Mesenchymal stem cell (in vitro differentiated cells and primary cell): ENCODE measurements at regions not wholly inside any gene's neighbourhood (a gene's known extent, or its start where the extent isn't known, plus 50 kb on each side); places are given as distances from the start of the nearest gene placed in this dataset.
A peak's percentile ranks its signal among the peaks of the same experiment; 100 is the strongest.

Experiments used
- DNase-seq: peaks from one replicate; pipeline ENCODE4 v3.0.0-alpha.2; 2013
- H2AFZ ChIP-seq: one replicate; pipeline ENCODE4 v1.6.1; 2013; ENCODE audit warnings: low read depth, mild to moderate bottlenecking, control low read depth, inconsistent platforms, low read length, moderate library complexity
- H2AK5ac ChIP-seq: 2 replicates; pipeline ENCODE4 v1.6.1; 2013; ENCODE audit warnings: low read length, moderate library complexity, mild to moderate bottlenecking, inconsistent platforms; ENCODE audit not compliant: severe bottlenecking
- H2BK120ac ChIP-seq: one replicate; pipeline ENCODE4 v1.6.1; 2013; ENCODE audit warnings: low read depth, mild to moderate bottlenecking, inconsistent platforms, low read length, moderate library complexity
- H2BK12ac ChIP-seq, 2 experiments: one replicate each; pipeline ENCODE4 v1.6.1; 2013; ENCODE audit warnings: inconsistent platforms in 2 of 2, low read length in 2 of 2, mild to moderate bottlenecking in 2 of 2, moderate library complexity in 2 of 2, control low read depth in 1 of 2
- H2BK15ac ChIP-seq: one replicate; pipeline ENCODE4 v1.6.1; 2013; ENCODE audit warnings: mild to moderate bottlenecking, low read depth, inconsistent platforms; ENCODE audit not compliant: poor library complexity, severe bottlenecking
- H2BK5ac ChIP-seq: 2 replicates; pipeline ENCODE4 v1.6.1; 2013; ENCODE audit warnings: low read depth, mild to moderate bottlenecking, low read length, control low read depth, inconsistent platforms; ENCODE audit not compliant: poor library complexity, severe bottlenecking
- H3K14ac ChIP-seq, 2 experiments: one replicate each; pipeline ENCODE4 v1.6.1; 2013; ENCODE audit warnings: inconsistent platforms in 2 of 2, low read length in 2 of 2, control low read depth in 1 of 2, mild to moderate bottlenecking in 1 of 2, moderate library complexity in 1 of 2
- H3K18ac ChIP-seq, 2 experiments: one replicate each; pipeline ENCODE4 v1.6.1; 2013; ENCODE audit warnings: inconsistent platforms in 2 of 2, low read length in 2 of 2, control low read depth in 1 of 2, low read depth in 1 of 2, mild to moderate bottlenecking in 1 of 2
- H3K23ac ChIP-seq, 2 experiments: one replicate each; pipeline ENCODE4 v1.6.1; 2013; ENCODE audit warnings: inconsistent platforms in 2 of 2, low read length in 2 of 2, mild to moderate bottlenecking in 2 of 2, moderate library complexity in 2 of 2, control low read depth in 1 of 2
- H3K27ac ChIP-seq: 2 replicates; pipeline ENCODE4 v1.5.1; 2013; ENCODE audit warnings: mild to moderate bottlenecking, moderate library complexity, low read length, control low read depth, inconsistent platforms; ENCODE audit not compliant: poor library complexity, severe bottlenecking
- H3K27me3 ChIP-seq, 2 experiments: 2 replicates each; pipeline versions ENCODE4 v1.6.1 to v1.7.0; 2013; ENCODE audit warnings: low read length in 2 of 2, mild to moderate bottlenecking in 2 of 2, moderate library complexity in 2 of 2, control low read depth in 1 of 2, inconsistent platforms in 1 of 2; ENCODE audit not compliant: control insufficient read depth in 1 of 2, insufficient read depth in 1 of 2
- H3K36me3 ChIP-seq, 2 experiments: 2 replicates each; pipeline versions ENCODE4 v1.6.1 to v1.7.0; 2013; ENCODE audit warnings: low read length in 2 of 2, control low read depth in 1 of 2, inconsistent platforms in 1 of 2, low read depth in 1 of 2, mild to moderate bottlenecking in 1 of 2; ENCODE audit not compliant: insufficient read depth in 2 of 2, control insufficient read depth in 1 of 2
- H3K4ac ChIP-seq, 2 experiments: one replicate each; pipeline ENCODE4 v1.6.1; 2013; ENCODE audit warnings: inconsistent platforms in 2 of 2, low read length in 2 of 2, mild to moderate bottlenecking in 2 of 2, moderate library complexity in 2 of 2, control low read depth in 1 of 2, low read depth in 1 of 2
- H3K4me1 ChIP-seq: 2 replicates; pipeline ENCODE4 v1.6.1; 2013; ENCODE audit warnings: low read depth, low read length, control low read depth; ENCODE audit not compliant: control insufficient read depth, insufficient read depth
- H3K4me2 ChIP-seq: 2 replicates; pipeline ENCODE4 v1.6.1; 2013; ENCODE audit warnings: low read length, mild to moderate bottlenecking, inconsistent platforms; ENCODE audit not compliant: poor library complexity, severe bottlenecking
- H3K4me3 ChIP-seq, 2 experiments: 2 replicates each; pipeline versions ENCODE4 v1.5.1 to v1.7.0; 2013; ENCODE audit warnings: low read length in 2 of 2, mild to moderate bottlenecking in 2 of 2, control low read depth in 1 of 2, low read depth in 1 of 2; ENCODE audit not compliant: insufficient read depth in 1 of 2
- H3K79me1 ChIP-seq: replicated peaks from 2 replicates; pipeline ENCODE4 v1.6.1; 2013; ENCODE audit warnings: mild to moderate bottlenecking, control low read depth, low read length, inconsistent platforms; ENCODE audit not compliant: poor library complexity, severe bottlenecking
- H3K9ac ChIP-seq: 2 replicates; pipeline ENCODE4 v1.7.0; 2013; ENCODE audit warnings: mild to moderate bottlenecking, low read length, moderate library complexity
- H3K9me3 ChIP-seq: 2 replicates; pipeline ENCODE4 v1.7.0; 2013; ENCODE audit warnings: mild to moderate bottlenecking, low read length; ENCODE audit not compliant: control insufficient read depth
- H4K8ac ChIP-seq: one replicate; pipeline ENCODE4 v1.6.1; 2013; ENCODE audit warnings: inconsistent platforms, mild to moderate bottlenecking, low read length, moderate library complexity
- H4K91ac ChIP-seq: one replicate; pipeline ENCODE4 v1.6.1; 2013; ENCODE audit warnings: mild to moderate bottlenecking, low read length, inconsistent platforms
- WGBS: methylation state at CpG from one replicate; pipeline ENCODE4 v1.1.7; 2013; ENCODE audit warnings: mixed read lengths; 5-methylcytosine and 5-hydroxymethylcytosine counted together

- Histone ChIP-seq H4K8ac (no peak overlapping the region), H2BK15ac (no peak overlapping the region), H3K4me2 (no peak overlapping the region), H4K91ac (no peak overlapping the region), H2BK5ac (no peak overlapping the region), H3K9ac (no peak overlapping the region), H3K9me3 (peaks cover 8% of the 10 kb centered on the region), H3K27ac (no peak overlapping the region), H2AFZ (no peak overlapping the region), H3K4me1 (no peaks in the 10 kb centered on the region), H3K27me3 (no peaks in the 10 kb centered on the region), H2BK12ac (no peak overlapping the region), H3K18ac (no peak overlapping the region), H3K79me1 (no peaks in the 10 kb centered on the region), H2BK120ac (no peak overlapping the region), H3K4ac (no peak overlapping the region), H2AK5ac (no peak overlapping the region), H3K23ac (no peak overlapping the region), H3K4me3 (no peak overlapping the region), H3K14ac (no peak overlapping the region), H3K36me3 (no peaks in the 10 kb centered on the region)
- no peak for DNase-seq
- WGBS = 88% methylated on average over 1 of the region's 3 CpGs
These were observed 343.2 kb upstream of the TNP1 start for GRCh38 chr2:217203086-217203485.

- no peak for DNase-seq
- no peak overlapping the region for H3K4me3 ChIP-seq
- no peak overlapping the region for H2BK15ac ChIP-seq
- H3K14ac ChIP-seq = no peak overlapping the region
- H3K4me1 ChIP-seq = no peaks in the 10 kb centered on the region
- H3K79me1 ChIP-seq = no peaks in the 10 kb centered on the region
- H2AFZ ChIP-seq = no peak overlapping the region
- H3K36me3 ChIP-seq = no peaks in the 10 kb centered on the region
- peaks cover 18% of the 10 kb centered on the region for H3K9me3 ChIP-seq
- no peak overlapping the region for H2BK12ac ChIP-seq
- no peak overlapping the region for H3K27ac ChIP-seq
- H3K4me2 ChIP-seq = no peak overlapping the region
- H4K91ac ChIP-seq = no peak overlapping the region
- no peak overlapping the region for H2AK5ac ChIP-seq
- no peak overlapping the region for H2BK5ac ChIP-seq
- H3K23ac ChIP-seq = no peak overlapping the region
- no peak overlapping the region for H3K4ac ChIP-seq
- 50% methylated on average over 1 of the region's 2 CpGs for WGBS
- no peak overlapping the region for H2BK120ac ChIP-seq
- no peaks in the 10 kb centered on the region for H3K27me3 ChIP-seq
- no peak overlapping the region for H4K8ac ChIP-seq
- no peak overlapping the region for H3K18ac ChIP-seq
- no peak overlapping the region for H3K9ac ChIP-seq
These were observed 339.4 kb upstream of the TNP1 start for GRCh38 chr2:217199255-217199630.

DNA sequence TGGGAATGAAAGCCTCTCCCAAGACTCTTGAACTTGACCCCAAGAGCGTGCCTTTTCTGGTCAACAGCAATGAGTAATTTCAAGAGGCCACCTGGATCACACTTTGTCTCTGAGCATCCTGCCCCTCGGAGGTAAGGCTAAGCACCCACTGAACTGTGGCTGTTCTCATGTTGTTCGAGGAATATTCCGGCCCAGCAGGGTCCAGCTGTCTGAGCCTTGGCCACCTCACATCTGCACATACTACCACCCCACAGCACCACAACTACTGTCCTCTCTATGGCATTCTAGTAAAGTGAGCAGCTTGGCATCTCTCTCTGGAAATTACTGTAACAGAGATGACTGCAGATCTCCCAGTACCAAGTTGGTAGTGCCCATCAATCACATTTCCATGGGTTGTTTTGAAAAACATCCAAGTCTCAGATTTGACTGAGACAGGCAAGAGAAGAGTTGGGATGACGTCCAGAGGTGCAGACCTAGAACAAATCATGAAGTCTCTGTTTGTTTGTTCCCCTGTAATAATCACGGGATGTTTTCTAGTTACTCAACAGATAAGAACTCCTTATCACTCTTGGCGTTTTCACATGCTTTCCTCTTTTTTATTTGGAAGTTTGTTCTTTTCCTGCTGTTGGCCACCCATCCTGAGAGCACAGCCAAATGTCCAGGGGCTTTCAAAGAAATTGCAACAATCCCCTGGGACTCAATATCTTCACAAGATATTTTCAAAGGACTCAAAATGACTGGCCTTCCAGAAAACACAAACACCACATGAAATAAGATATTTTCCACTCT lies 336.0 kb upstream of the TNP1 start:
- H3K9ac ChIP-seq = no peak overlapping the region
- no peak overlapping the region for H2AFZ ChIP-seq
- H3K4me2 ChIP-seq = no peak overlapping the region
- no peak overlapping the region for H3K18ac ChIP-seq
- H2BK12ac ChIP-seq = peak overlapping the region in 1 of 2 experiments; percentile 54
- no peak overlapping the region for H3K4ac ChIP-seq
- H2BK5ac ChIP-seq = no peak overlapping the region
- no peaks in the 10 kb centered on the region for H3K27me3 ChIP-seq
- H3K36me3 ChIP-seq = no peaks in the 10 kb centered on the region
- H3K23ac ChIP-seq = no peak overlapping the region
- no peak overlapping the region for H3K27ac ChIP-seq
- H3K4me1 ChIP-seq = no peaks in the 10 kb centered on the region
- no peak overlapping the region for H4K8ac ChIP-seq
- H2AK5ac ChIP-seq = no peak overlapping the region
- no peak overlapping the region for H4K91ac ChIP-seq
- no peak overlapping the region for H3K14ac ChIP-seq
- no peak overlapping the region for H3K4me3 ChIP-seq
- no peak overlapping the region for H2BK15ac ChIP-seq
- H3K9me3 ChIP-seq = peaks cover 10% of the 10 kb centered on the region
- no peak overlapping the region for H2BK120ac ChIP-seq
- no peaks in the 10 kb centered on the region for H3K79me1 ChIP-seq
- WGBS = 82% methylated on average over 7 of the region's 7 CpGs
- no peak for DNase-seq

GRCh38 chr2:217195016-217195415 lies 335.2 kb upstream of the TNP1 start:
- Histone ChIP-seq H3K23ac (no peak overlapping the region), H2BK12ac (no peak overlapping the region), H3K18ac (no peak overlapping the region), H2AK5ac (no peak overlapping the region), H3K27me3 (no peaks in the 10 kb centered on the region), H3K79me1 (no peaks in the 10 kb centered on the region), H3K36me3 (no peaks in the 10 kb centered on the region), H3K9me3 (peaks cover 10% of the 10 kb centered on the region), H2AFZ (no peak overlapping the region), H3K4me2 (no peak overlapping the region), H4K91ac (no peak overlapping the region), H2BK120ac (no peak overlapping the region), H4K8ac (no peak overlapping the region), H3K9ac (no peak overlapping the region), H3K27ac (no peak overlapping the region), H3K4me1 (no peaks in the 10 kb centered on the region), H2BK5ac (no peak overlapping the region), H3K4me3 (no peak overlapping the region), H3K14ac (no peak overlapping the region), H2BK15ac (no peak overlapping the region), H3K4ac (no peak overlapping the region)
- no peak for DNase-seq
